ENCODE measurements at regions not wholly inside any gene's neighbourhood (a gene's known extent, or its start where the extent isn't known, plus 50 kb on each side); places are given as distances from the start of the nearest gene placed in this dataset.

GRCh38 chrX:148382983-148383382 is 117.4 kb upstream of the AFF2 start:
- ATAC-seq (ENCODE audit: low FRiP score), result no peak
- TF ChIP-seq, protein P1, sequence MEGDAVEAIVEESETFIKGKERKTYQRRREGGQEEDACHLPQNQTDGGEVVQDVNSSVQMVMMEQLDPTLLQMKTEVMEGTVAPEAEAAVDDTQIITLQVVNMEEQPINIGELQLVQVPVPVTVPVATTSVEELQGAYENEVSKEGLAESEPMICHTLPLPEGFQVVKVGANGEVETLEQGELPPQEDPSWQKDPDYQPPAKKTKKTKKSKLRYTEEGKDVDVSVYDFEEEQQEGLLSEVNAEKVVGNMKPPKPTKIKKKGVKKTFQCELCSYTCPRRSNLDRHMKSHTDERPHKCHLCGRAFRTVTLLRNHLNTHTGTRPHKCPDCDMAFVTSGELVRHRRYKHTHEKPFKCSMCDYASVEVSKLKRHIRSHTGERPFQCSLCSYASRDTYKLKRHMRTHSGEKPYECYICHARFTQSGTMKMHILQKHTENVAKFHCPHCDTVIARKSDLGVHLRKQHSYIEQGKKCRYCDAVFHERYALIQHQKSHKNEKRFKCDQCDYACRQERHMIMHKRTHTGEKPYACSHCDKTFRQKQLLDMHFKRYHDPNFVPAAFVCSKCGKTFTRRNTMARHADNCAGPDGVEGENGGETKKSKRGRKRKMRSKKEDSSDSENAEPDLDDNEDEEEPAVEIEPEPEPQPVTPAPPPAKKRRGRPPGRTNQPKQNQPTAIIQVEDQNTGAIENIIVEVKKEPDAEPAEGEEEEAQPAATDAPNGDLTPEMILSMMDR (IDR thresholded peaks at IDR 0.05), result no peak

DNA sequence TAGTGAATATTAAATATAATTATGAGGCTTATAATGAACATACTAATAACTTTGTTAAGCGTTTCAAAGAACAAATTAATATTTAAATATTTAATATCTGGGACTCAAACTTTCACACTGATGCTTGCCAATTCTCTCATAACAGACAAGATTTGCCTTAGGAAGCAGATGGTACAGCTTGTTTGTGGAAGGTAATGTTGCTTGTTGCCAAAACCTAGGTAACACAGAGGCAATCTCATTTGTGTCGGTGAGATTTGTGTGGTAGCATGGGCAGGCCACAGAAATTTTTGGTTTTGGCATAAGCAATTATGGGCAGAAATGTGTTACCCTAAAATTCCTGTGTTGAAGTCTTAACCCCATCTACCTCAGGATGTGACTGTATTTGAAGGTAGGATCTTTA is 114.9 kb upstream of the AFF2 start:
- TF ChIP-seq, protein P1 (IDR thresholded peaks at IDR 0.05), result no peak
- DNase-seq (ENCODE audit: low spot score), result no peak

More at GRCh38 chrX:148382983-148383382, 117.4 kb upstream of the AFF2 start:
- DNase-seq (ENCODE audit: low spot score), result no peak

GRCh38 chrX:148389629-148390028 is 110.8 kb upstream of the AFF2 start:
- ATAC-seq (ENCODE audit: low FRiP score) (no peak), DNase-seq (ENCODE audit: low spot score) (no peak)
- TF ChIP-seq, protein P1 (IDR thresholded peaks at IDR 0.05), result no peak

More for the DNA sequence above, 114.9 kb upstream of the AFF2 start:
- ATAC-seq (ENCODE audit: low FRiP score), result no peak

GRCh38 chrX:148412006-148412405 is 88.4 kb upstream of the AFF2 start:
- no peak for ATAC-seq (ENCODE audit: low FRiP score)
- TF ChIP-seq, protein P1 (IDR thresholded peaks at IDR 0.05), result no peak
- DNase-seq (ENCODE audit: low spot score), result no peak

GRCh38 chrX:148416142-148416541 is 84.3 kb upstream of the AFF2 start:
- ATAC-seq (ENCODE audit: low FRiP score) (no peak), DNase-seq (ENCODE audit: low spot score) (no peak)
- TF ChIP-seq, protein P1 (IDR thresholded peaks at IDR 0.05), result no peak

DNA sequence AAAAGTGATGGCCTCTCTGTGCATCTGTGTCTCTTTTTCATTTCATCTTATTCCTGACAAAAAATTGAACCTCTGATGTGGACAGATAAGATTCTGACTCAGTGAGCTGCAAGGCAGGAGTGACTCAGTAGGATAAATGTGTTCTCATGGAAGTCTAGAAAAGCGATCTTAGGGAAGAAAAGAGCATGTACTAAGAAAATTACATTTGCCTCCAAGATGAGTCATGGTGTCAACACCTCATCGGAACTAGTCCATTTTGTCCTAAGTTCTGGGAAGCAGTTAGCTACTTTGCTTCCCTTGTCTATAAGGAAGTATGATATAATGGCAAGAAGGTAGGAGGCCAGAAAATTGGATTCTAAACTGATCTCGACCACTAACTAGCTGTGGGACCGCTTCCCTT is 83.5 kb upstream of the AFF2 start:
- no peak for ATAC-seq (ENCODE audit: low FRiP score)
- DNase-seq (ENCODE audit: low spot score), result no peak
- TF ChIP-seq, protein P1 (IDR thresholded peaks at IDR 0.05), result no peak

DNA sequence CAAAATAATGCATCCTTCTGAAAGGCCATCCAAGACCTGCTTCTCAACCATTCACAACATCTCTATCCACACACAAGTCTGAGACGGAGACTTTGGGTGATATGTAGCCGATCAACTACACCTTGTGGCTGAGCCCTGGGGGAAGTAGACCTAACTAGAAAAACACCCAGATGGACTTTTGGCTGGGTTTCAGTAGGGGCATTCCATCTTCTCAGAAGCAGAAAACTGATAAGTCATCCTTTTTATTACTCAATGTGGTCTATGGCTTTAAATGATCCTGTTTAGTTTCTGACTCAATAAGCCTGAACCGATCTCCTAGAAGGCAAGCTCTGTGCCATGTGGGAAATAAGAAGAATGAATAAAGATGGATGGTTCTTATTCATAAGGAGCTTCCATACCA is 82.5 kb upstream of the AFF2 start:
- DNase-seq (ENCODE audit: low spot score) (no peak), ATAC-seq (ENCODE audit: low FRiP score) (no peak)
- TF ChIP-seq, protein P1 (IDR thresholded peaks at IDR 0.05), result no peak

Data from omental fat pad (tissue), 3 donors.